ENCODE measurements at regions not wholly inside any gene's neighbourhood (a gene's known extent, or its start where the extent isn't known, plus 50 kb on each side); places are given as distances from the start of the nearest gene placed in this dataset.

DNA sequence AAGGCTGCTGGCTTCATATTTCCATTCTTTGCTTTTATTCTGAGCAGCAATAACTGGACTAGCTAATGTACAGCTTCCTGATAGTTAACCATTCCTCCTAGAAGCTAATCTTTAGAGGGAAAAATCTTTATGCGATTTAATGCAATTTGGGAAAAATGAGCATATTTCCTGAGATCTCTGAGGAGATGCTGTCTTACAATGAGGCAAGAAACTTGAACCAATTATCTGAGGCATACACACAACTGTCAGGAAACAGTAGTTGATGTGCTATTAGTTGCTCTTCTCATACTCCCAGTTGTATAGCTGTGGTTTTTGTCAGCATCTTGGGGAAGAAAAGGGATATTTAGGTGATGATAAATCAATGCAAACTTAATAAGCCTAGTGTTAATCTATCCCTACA is 265.9 kb downstream of the NEBL start:
- TF ChIP-seq, protein P1, sequence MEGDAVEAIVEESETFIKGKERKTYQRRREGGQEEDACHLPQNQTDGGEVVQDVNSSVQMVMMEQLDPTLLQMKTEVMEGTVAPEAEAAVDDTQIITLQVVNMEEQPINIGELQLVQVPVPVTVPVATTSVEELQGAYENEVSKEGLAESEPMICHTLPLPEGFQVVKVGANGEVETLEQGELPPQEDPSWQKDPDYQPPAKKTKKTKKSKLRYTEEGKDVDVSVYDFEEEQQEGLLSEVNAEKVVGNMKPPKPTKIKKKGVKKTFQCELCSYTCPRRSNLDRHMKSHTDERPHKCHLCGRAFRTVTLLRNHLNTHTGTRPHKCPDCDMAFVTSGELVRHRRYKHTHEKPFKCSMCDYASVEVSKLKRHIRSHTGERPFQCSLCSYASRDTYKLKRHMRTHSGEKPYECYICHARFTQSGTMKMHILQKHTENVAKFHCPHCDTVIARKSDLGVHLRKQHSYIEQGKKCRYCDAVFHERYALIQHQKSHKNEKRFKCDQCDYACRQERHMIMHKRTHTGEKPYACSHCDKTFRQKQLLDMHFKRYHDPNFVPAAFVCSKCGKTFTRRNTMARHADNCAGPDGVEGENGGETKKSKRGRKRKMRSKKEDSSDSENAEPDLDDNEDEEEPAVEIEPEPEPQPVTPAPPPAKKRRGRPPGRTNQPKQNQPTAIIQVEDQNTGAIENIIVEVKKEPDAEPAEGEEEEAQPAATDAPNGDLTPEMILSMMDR (IDR thresholded peaks at IDR 0.05; ENCODE audit: insufficient read depth, low read length), result no peak
- no peak for DNase-seq (ENCODE audit: low read depth)
- H3K4me3 ChIP-seq (ENCODE audit: low read depth, low read length), result no peak overlapping the region

DNA sequence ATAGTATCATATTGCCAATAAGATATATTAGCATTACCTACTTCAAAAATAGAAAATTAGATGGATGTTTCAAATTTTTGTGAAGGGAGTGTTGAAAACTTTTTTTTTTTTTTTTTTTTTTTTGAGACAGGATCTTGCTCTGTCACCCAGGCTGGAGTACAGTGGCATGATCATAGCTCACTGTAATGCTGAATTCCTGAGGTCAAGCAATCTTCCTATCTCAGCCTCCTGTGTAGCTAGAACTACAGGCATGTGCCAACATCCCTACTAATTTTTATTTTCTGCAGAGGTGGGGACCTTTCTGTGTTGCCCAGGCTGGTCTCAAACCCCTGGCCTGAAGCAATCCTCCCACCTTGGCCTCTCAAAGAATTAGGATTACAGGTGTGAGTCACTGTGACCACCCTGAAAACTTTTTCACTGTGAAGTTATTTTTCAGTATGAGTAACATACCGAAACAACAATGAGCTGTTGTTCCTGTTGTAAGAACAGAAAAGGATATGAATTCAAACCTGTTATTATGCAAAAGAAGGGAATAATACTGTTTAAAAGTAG is 266.9 kb downstream of the NEBL start:
- no peak overlapping the region for H3K4me3 ChIP-seq (ENCODE audit: low read depth, low read length)
- no peak for DNase-seq (ENCODE audit: low read depth)
- TF ChIP-seq, protein P1 (IDR thresholded peaks at IDR 0.05; ENCODE audit: insufficient read depth, low read length), result no peak

DNA sequence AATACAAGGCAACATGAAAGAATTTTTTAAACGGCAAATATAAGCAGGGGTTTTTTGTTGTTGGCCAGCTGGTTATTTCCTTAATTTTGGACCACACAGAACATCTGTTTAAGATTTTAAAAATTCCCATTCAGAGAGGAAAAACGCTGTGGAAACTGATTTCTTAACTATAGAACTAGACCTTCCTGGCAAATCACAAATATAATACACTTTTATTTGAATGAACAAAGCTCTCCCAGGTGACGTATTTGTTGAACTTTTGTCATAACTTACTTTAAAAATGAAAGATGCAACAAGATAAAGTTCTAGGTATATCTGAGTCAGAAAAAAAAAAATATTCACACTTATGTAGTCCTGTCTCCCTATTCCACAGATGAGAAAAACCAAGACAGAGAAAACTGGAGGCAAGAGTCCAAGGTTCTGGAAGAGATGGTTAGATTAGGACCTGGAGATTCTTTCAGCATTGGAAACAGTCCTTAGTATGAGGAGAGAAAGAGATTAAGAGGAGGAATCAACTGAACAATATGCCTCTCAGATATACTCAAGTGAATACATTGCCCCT is 269.1 kb downstream of the NEBL start:
- no peak for DNase-seq (ENCODE audit: low read depth)
- no peak overlapping the region for H3K4me3 ChIP-seq (ENCODE audit: low read depth, low read length)
- TF ChIP-seq, protein P1 (IDR thresholded peaks at IDR 0.05; ENCODE audit: insufficient read depth, low read length), result no peak

DNA sequence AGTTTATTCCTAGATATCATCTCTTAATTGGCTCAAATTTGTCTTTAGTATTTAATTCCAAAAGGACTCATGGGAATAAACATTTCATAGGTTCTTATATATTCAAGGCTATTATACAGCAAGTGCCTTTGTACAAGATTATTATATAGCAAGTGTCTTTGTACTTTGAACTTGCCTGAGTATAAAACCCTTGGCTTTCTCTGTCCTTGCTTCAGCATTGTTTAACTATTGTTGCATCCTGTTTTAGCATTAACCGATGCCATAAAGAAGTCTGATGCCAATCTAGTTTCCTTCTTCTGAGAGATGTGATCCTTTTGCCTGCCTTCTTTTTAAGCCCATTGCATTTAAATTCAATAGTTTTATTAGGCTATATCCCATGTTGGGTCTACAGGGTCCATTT is 270.0 kb downstream of the NEBL start:
- TF ChIP-seq, protein P1 (IDR thresholded peaks at IDR 0.05; ENCODE audit: insufficient read depth, low read length), result no peak
- no peak for DNase-seq (ENCODE audit: low read depth)
- no peak overlapping the region for H3K4me3 ChIP-seq (ENCODE audit: low read depth, low read length)

DNA sequence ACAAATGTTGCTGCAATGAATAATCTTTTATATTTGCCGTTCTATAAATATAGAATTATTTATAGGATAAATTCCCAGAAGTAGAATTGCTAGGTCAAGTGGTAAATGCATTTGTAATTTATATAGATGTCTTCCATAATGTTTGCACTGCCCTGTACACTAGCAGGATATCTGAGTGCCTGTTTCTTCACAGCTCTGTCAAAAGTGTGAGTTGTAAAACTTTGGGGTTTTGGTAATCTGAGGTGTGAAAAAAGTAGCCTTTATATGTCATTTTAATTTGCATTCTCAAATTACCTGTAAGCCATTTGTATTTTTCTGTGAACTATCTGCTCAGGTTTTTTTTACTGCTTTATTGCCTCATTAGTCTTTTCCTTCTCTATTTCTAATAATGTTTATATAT is 271.2 kb downstream of the NEBL start:
- TF ChIP-seq, protein P1 (IDR thresholded peaks at IDR 0.05; ENCODE audit: insufficient read depth, low read length), result no peak
- H3K4me3 ChIP-seq (ENCODE audit: low read depth, low read length), result no peak overlapping the region
- no peak for DNase-seq (ENCODE audit: low read depth)

DNA sequence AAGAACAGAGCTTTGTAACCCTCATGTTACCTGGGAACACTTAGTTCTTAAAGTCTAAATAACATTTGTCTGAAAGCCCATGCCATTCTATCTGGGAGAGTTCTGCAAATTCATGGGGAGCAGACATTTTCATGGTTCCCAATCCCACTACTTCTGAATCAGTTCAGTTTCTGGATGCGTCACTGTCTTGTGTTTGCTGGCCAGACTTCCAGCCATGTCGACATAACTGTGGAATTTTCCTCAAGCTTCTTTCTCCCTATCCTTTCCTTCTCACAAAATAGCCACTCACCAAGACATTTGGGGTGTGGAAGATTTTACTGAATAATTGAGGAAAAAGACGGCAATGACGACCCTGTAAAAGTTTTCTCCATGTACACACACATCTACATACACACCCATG is 272.5 kb downstream of the NEBL start:
- H3K4me3 ChIP-seq (ENCODE audit: low read depth, low read length), result no peak overlapping the region
- DNase-seq (ENCODE audit: low read depth), result peak; percentile 45
- TF ChIP-seq, protein P1 (IDR thresholded peaks at IDR 0.05; ENCODE audit: insufficient read depth, low read length), result no peak

DNA sequence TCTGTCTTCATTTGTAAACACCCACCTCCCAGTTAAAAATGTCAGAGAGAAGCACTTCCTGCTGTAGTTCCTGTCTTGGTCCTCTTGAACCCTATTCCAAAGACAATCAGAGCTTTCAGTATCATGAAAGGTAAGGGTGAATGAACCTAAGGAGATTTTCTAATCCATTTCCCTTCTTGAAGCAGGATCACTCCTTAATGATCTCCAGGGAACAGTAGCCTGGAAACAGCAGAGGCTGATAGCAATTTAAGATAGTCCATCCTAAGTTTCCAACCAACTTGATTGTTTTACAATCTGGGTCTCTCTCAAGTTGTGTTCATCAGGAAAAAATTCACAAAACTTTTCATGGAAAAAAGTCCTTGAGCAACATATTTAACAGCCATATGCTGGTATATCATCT is 273.6 kb downstream of the NEBL start:
- H3K4me3 ChIP-seq (ENCODE audit: low read depth, low read length), result no peak overlapping the region
- DNase-seq (ENCODE audit: low read depth), result no peak
- TF ChIP-seq, protein P1 (IDR thresholded peaks at IDR 0.05; ENCODE audit: insufficient read depth, low read length), result no peak
